ENCODE measurements at regions not wholly inside any gene's neighbourhood (a gene's known extent, or its start where the extent isn't known, plus 50 kb on each side); places are given as distances from the start of the nearest gene placed in this dataset.

- no peak for DNase-seq (ENCODE audit: low read depth)
These were observed 86.8 kb upstream of the STEAP1B start for GRCh38 chr7:22586786-22587140.

- no peak for DNase-seq (ENCODE audit: low read depth)
These were observed 86.3 kb upstream of the STEAP1B start for GRCh38 chr7:22586101-22586785.

GRCh38 chr7:22584179-22584578 is 84.2 kb upstream of the STEAP1B start:
- no peak for DNase-seq (ENCODE audit: low read depth)

- DNase-seq (ENCODE audit: low read depth) = no peak
These were observed 83.1 kb upstream of the STEAP1B start for GRCh38 chr7:22582863-22583622.

GRCh38 chr7:22581099-22581498 is 81.1 kb upstream of the STEAP1B start:
- DNase-seq (ENCODE audit: low read depth) = no peak

GRCh38 chr7:22579961-22580360 is 80.0 kb upstream of the STEAP1B start:
- no peak for DNase-seq (ENCODE audit: low read depth)

- DNase-seq (ENCODE audit: low read depth) = no peak
These were observed 78.2 kb upstream of the STEAP1B start for GRCh38 chr7:22578007-22578733.

- DNase-seq (ENCODE audit: low read depth) = peak; percentile 97
These were observed 77.5 kb upstream of the STEAP1B start for GRCh38 chr7:22577470-22578001.

GRCh38 chr7:22576612-22577469 is 76.9 kb upstream of the STEAP1B start:
- no peak for DNase-seq (ENCODE audit: low read depth)

GRCh38 chr7:22574754-22575520 is 74.9 kb upstream of the STEAP1B start:
- no peak for DNase-seq (ENCODE audit: low read depth)

- no peak for DNase-seq (ENCODE audit: low read depth)
These were observed 72.9 kb upstream of the STEAP1B start for GRCh38 chr7:22572937-22573336.

GRCh38 chr7:22572292-22572691 is 72.3 kb upstream of the STEAP1B start:
- DNase-seq (ENCODE audit: low read depth) = no peak

- no peak for DNase-seq (ENCODE audit: low read depth)
These were observed 71.8 kb upstream of the STEAP1B start for GRCh38 chr7:22571766-22572165.

GRCh38 chr7:22569586-22570321 is 69.8 kb upstream of the STEAP1B start:
- DNase-seq (ENCODE audit: low read depth) = no peak

- no peak for DNase-seq (ENCODE audit: low read depth)
These were observed 66.6 kb upstream of the STEAP1B start for GRCh38 chr7:22566592-22566991.

GRCh38 chr7:22566176-22566575 is 66.2 kb upstream of the STEAP1B start:
- DNase-seq (ENCODE audit: low read depth) = no peak

- DNase-seq (ENCODE audit: low read depth) = no peak
These were observed 65.4 kb upstream of the STEAP1B start for GRCh38 chr7:22565315-22565811.

- no peak for DNase-seq (ENCODE audit: low read depth)
These were observed 64.6 kb upstream of the STEAP1B start for GRCh38 chr7:22564511-22565045.

GRCh38 chr7:22563621-22564241 is 63.7 kb upstream of the STEAP1B start:
- DNase-seq (ENCODE audit: low read depth) = no peak

Data from GM04504 (cell line).